Suprapubic skin (tissue), 3 donors: ENCODE measurements at regions not wholly inside any gene's neighbourhood (a gene's known extent, or its start where the extent isn't known, plus 50 kb on each side); places are given as distances from the start of the nearest gene placed in this dataset.

ENCODE experiments used
- POLR2A ChIP-seq, 2 donors: fragments of 450-650 bp; IDR thresholded peaks; one replicate each; pipeline ENCODE4 v1.6.1; 2017; ENCODE audit warnings: antibody characterized with exemption in 2 of 2, mild to moderate bottlenecking in 2 of 2, moderate library complexity in 2 of 2
- TF ChIP-seq, protein P1 (sequence below), 2 donors: fragments of 200-600 bp in 1 of 2; fragments of 450-650 bp in 1 of 2; sonication (generic) in 1 of 2; IDR thresholded peaks; one replicate each; pipeline ENCODE4 v1.5.1; 2016 to 2019; ENCODE audit warnings: antibody characterized with exemption in 2 of 2, mild to moderate bottlenecking in 1 of 2, moderate library complexity in 1 of 2

DNA sequence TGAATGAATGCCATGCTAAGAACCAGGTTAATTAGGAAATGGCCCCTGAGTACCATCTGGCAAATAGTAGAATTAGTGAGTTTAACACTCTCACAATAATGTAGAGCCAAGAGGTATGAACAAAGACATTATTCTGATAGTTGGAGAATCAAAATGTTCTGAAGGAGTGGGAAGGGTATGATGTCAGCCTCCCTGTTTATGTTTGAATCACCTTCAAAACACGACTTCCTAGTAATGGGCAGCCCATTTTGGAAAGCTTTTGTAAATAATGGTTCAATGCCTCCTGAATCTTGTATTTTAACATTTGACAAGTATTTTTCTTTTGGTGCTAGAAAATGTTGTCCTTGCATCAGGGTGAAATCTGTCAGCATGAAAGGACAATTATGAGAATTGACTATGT is 108.3 kb downstream of the DSEL start:
- TF ChIP-seq, protein P1, sequence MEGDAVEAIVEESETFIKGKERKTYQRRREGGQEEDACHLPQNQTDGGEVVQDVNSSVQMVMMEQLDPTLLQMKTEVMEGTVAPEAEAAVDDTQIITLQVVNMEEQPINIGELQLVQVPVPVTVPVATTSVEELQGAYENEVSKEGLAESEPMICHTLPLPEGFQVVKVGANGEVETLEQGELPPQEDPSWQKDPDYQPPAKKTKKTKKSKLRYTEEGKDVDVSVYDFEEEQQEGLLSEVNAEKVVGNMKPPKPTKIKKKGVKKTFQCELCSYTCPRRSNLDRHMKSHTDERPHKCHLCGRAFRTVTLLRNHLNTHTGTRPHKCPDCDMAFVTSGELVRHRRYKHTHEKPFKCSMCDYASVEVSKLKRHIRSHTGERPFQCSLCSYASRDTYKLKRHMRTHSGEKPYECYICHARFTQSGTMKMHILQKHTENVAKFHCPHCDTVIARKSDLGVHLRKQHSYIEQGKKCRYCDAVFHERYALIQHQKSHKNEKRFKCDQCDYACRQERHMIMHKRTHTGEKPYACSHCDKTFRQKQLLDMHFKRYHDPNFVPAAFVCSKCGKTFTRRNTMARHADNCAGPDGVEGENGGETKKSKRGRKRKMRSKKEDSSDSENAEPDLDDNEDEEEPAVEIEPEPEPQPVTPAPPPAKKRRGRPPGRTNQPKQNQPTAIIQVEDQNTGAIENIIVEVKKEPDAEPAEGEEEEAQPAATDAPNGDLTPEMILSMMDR (IDR thresholded peaks at IDR 0.05) = no peak
- no peak for TF ChIP-seq POLR2A (IDR thresholded peaks at IDR 0.05)
